ENCODE measurements at regions not wholly inside any gene's neighbourhood (a gene's known extent, or its start where the extent isn't known, plus 50 kb on each side); places are given as distances from the start of the nearest gene placed in this dataset.

GRCh38 chr15:99493461-99493860 lies 72.3 kb upstream of the MEF2A start:
- TF ChIP-seq POLR2A (IDR thresholded peaks at IDR 0.05), result no peak
- no peak for TF ChIP-seq POLR2AphosphoS5 (IDR thresholded peaks at IDR 0.05)
